ENCODE measurements at regions not wholly inside any gene's neighbourhood (a gene's known extent, or its start where the extent isn't known, plus 50 kb on each side); places are given as distances from the start of the nearest gene placed in this dataset.
"Not testable (repeated sequence)": the region's sequence is repeated elsewhere in the genome, so short reads cannot be mapped to it uniquely, and the experiment has no call there.

- not testable (repeated sequence) for TF ChIP-seq CTCF (conservative IDR thresholded peaks at IDR 0.05; ENCODE audit: low read depth, low read length); EZH2 (IDR thresholded peaks at IDR 0.05; ENCODE audit: borderline replicate concordance, low read depth, low read length, poor library complexity, severe bottlenecking)
These were observed 131.5 kb downstream of the FHL5 start for GRCh38 chr6:96694429-96694828.
